Panc1 (cell line): ENCODE measurements at regions not wholly inside any gene's neighbourhood (a gene's known extent, or its start where the extent isn't known, plus 50 kb on each side); places are given as distances from the start of the nearest gene placed in this dataset.

Experiments used
- CTCF ChIP-seq: fragments of 450-650 bp; IDR thresholded peaks from 2 replicates; pipeline ENCODE4 v1.5.1; 2017; ENCODE audit warnings: mild to moderate bottlenecking
- POLR2AphosphoS5 ChIP-seq: IDR thresholded peaks from 2 replicates; pipeline ENCODE4 v1.6.1; 2012; ENCODE audit warnings: mild to moderate bottlenecking, low read depth, low read length, moderate library complexity
- REST ChIP-seq, 2 experiments: IDR thresholded peaks; 2 replicates each; pipeline ENCODE4 v1.6.1; 2011 to 2012; ENCODE audit warnings: low read depth in 2 of 2, control low read depth in 1 of 2, low read length in 1 of 2, mild to moderate bottlenecking in 1 of 2, moderate library complexity in 1 of 2; ENCODE audit not compliant: insufficient read depth in 1 of 2
- SIN3A ChIP-seq: IDR thresholded peaks from 2 replicates; pipeline ENCODE4 v1.6.1; 2012; ENCODE audit warnings: low read depth, mild to moderate bottlenecking, low read length, moderate library complexity, borderline replicate concordance; ENCODE audit not compliant: insufficient read depth
- TCF7L2 ChIP-seq: IDR thresholded peaks from 2 replicates; pipeline ENCODE4 v1.6.1; 2011; ENCODE audit warnings: mild to moderate bottlenecking, low read depth, low read length, inconsistent platforms

- no peak for TF ChIP-seq POLR2AphosphoS5
- no peak for TF ChIP-seq CTCF
- no peak for TF ChIP-seq REST (IDR thresholded peaks at IDR 0.05; ENCODE audit: insufficient read depth in 1 of 2, low read depth in 2 of 2, low read length in 1 of 2)
- TF ChIP-seq SIN3A: no peak
- TF ChIP-seq TCF7L2: no peak
Observed at GRCh38 chr14:31927348-31927832, 149.7 kb upstream of the ARHGAP5 start.
